IPS-20b (cell line): ENCODE measurements at regions not wholly inside any gene's neighbourhood (a gene's known extent, or its start where the extent isn't known, plus 50 kb on each side); places are given as distances from the start of the nearest gene placed in this dataset.

Experiments
- H3K27ac ChIP-seq: one replicate; pipeline ENCODE4 v1.5.1; 2013; ENCODE audit warnings: low read length
- H3K27me3 ChIP-seq: 2 replicates; pipeline ENCODE4 v1.6.1; 2013; ENCODE audit warnings: mild to moderate bottlenecking, low read length, inconsistent platforms; ENCODE audit not compliant: insufficient read depth
- H3K36me3 ChIP-seq: 2 replicates; pipeline ENCODE4 v1.6.1; 2013; ENCODE audit warnings: low read depth, mild to moderate bottlenecking, inconsistent platforms, low read length, moderate library complexity; ENCODE audit not compliant: insufficient read depth
- H3K4me1 ChIP-seq: 2 replicates; pipeline ENCODE4 v1.6.1; 2013; ENCODE audit warnings: mild to moderate bottlenecking, control low read depth, inconsistent platforms, low read length, moderate library complexity; ENCODE audit not compliant: insufficient read depth
- H3K4me3 ChIP-seq: 2 replicates; pipeline ENCODE4 v1.5.1; 2013; ENCODE audit warnings: mild to moderate bottlenecking, low read length, inconsistent platforms
- H3K9ac ChIP-seq: 2 replicates; pipeline ENCODE4 v1.6.1; 2013; ENCODE audit warnings: low read depth, mild to moderate bottlenecking, inconsistent platforms, low read length, moderate library complexity
- H3K9me3 ChIP-seq: 2 replicates; pipeline ENCODE4 v1.6.1; 2013; ENCODE audit warnings: mild to moderate bottlenecking, low read depth, low read length, inconsistent platforms; ENCODE audit not compliant: insufficient read depth

- Histone ChIP-seq H3K4me1 (no peaks in the 10 kb centered on the region), H3K27ac (no peak overlapping the region), H3K27me3 (no peaks in the 10 kb centered on the region), H3K9ac (no peak overlapping the region), H3K4me3 (no peak overlapping the region), H3K9me3 (no peaks in the 10 kb centered on the region; the same call in 1 of the 2 replicates), H3K36me3 (no peaks in the 10 kb centered on the region)
Measured at GRCh38 chr3:110647586-110647985, 424.0 kb upstream of the NECTIN3 start.

GRCh38 chr3:110650741-110651140, 420.9 kb upstream of the NECTIN3 start:
- Histone ChIP-seq H3K27ac (no peak overlapping the region), H3K4me3 (no peak overlapping the region), H3K9ac (no peak overlapping the region), H3K27me3 (no peaks in the 10 kb centered on the region), H3K9me3 (no peaks in the 10 kb centered on the region), H3K4me1 (no peaks in the 10 kb centered on the region), H3K36me3 (no peaks in the 10 kb centered on the region)

GRCh38 chr3:110654843-110655502, 416.6 kb upstream of the NECTIN3 start:
- H3K4me1 ChIP-seq: peaks cover 3% of the 10 kb centered on the region; the same call in 1 of the 2 replicates
- no peak overlapping the region for H3K4me3 ChIP-seq
- no peaks in the 10 kb centered on the region for H3K36me3 ChIP-seq
- H3K27ac ChIP-seq: no peak overlapping the region
- H3K27me3 ChIP-seq: no peaks in the 10 kb centered on the region
- H3K9ac ChIP-seq: no peak overlapping the region
- H3K9me3 ChIP-seq: no peaks in the 10 kb centered on the region

- Histone ChIP-seq H3K27ac (no peak overlapping the region), H3K9me3 (no peaks in the 10 kb centered on the region)
Measured at GRCh38 chr3:110656394-110657025, 415.1 kb upstream of the NECTIN3 start.

GRCh38 chr3:110664148-110664547, 407.5 kb upstream of the NECTIN3 start:
- Histone ChIP-seq H3K36me3 (no peaks in the 10 kb centered on the region), H3K27me3 (no peaks in the 10 kb centered on the region), H3K4me3 (no peak overlapping the region), H3K9ac (no peak overlapping the region), H3K9me3 (peaks cover 8% of the 10 kb centered on the region), H3K27ac (no peak overlapping the region), H3K4me1 (no peaks in the 10 kb centered on the region)

More at GRCh38 chr3:110656394-110657025, 415.1 kb upstream of the NECTIN3 start:
- Histone ChIP-seq H3K4me3 (no peak overlapping the region), H3K4me1 (peaks cover 3% of the 10 kb centered on the region; the same call in 1 of the 2 replicates), H3K9ac (no peak overlapping the region), H3K36me3 (no peaks in the 10 kb centered on the region), H3K27me3 (no peaks in the 10 kb centered on the region)

- H3K9me3 ChIP-seq: peaks cover 31% of the 10 kb centered on the region
Measured at GRCh38 chr3:110666495-110666894, 405.1 kb upstream of the NECTIN3 start.

GRCh38 chr3:110667216-110667615, 404.4 kb upstream of the NECTIN3 start:
- Histone ChIP-seq H3K27me3 (no peaks in the 10 kb centered on the region), H3K4me3 (no peak overlapping the region), H3K36me3 (no peaks in the 10 kb centered on the region), H3K9ac (no peak overlapping the region), H3K27ac (no peak overlapping the region), H3K9me3 (peaks cover 33% of the 10 kb centered on the region), H3K4me1 (no peaks in the 10 kb centered on the region)

More at GRCh38 chr3:110666495-110666894, 405.1 kb upstream of the NECTIN3 start:
- Histone ChIP-seq H3K27ac (no peak overlapping the region), H3K4me1 (no peaks in the 10 kb centered on the region), H3K9ac (no peak overlapping the region), H3K27me3 (no peaks in the 10 kb centered on the region), H3K36me3 (no peaks in the 10 kb centered on the region), H3K4me3 (no peak overlapping the region)

- Histone ChIP-seq H3K9ac (no peak overlapping the region), H3K36me3 (no peaks in the 10 kb centered on the region), H3K9me3 (peaks cover 29% of the 10 kb centered on the region), H3K27ac (no peak overlapping the region), H3K4me3 (no peak overlapping the region), H3K4me1 (no peaks in the 10 kb centered on the region), H3K27me3 (no peaks in the 10 kb centered on the region)
Measured at GRCh38 chr3:110670407-110670806, 401.2 kb upstream of the NECTIN3 start.

- Histone ChIP-seq H3K9me3 (no peaks in the 10 kb centered on the region), H3K9ac (no peak overlapping the region), H3K27ac (no peak overlapping the region), H3K4me3 (no peak overlapping the region), H3K36me3 (no peaks in the 10 kb centered on the region), H3K4me1 (no peaks in the 10 kb centered on the region), H3K27me3 (no peaks in the 10 kb centered on the region)
Measured at GRCh38 chr3:110677506-110677905, 394.1 kb upstream of the NECTIN3 start.

GRCh38 chr3:110679285-110679684, 392.3 kb upstream of the NECTIN3 start:
- Histone ChIP-seq H3K9ac (no peak overlapping the region), H3K27ac (no peak overlapping the region), H3K36me3 (no peaks in the 10 kb centered on the region)

GRCh38 chr3:110680450-110680849, 391.2 kb upstream of the NECTIN3 start:
- Histone ChIP-seq H3K27me3 (no peaks in the 10 kb centered on the region), H3K27ac (no peak overlapping the region), H3K36me3 (no peaks in the 10 kb centered on the region)

More at GRCh38 chr3:110679285-110679684, 392.3 kb upstream of the NECTIN3 start:
- H3K9me3 ChIP-seq: no peaks in the 10 kb centered on the region
- no peaks in the 10 kb centered on the region for H3K27me3 ChIP-seq
- peaks cover 8% of the 10 kb centered on the region for H3K4me1 ChIP-seq
- no peak overlapping the region for H3K4me3 ChIP-seq

GRCh38 chr3:110684466-110684865, 387.1 kb upstream of the NECTIN3 start:
- Histone ChIP-seq H3K4me3 (no peak overlapping the region), H3K9ac (peak overlapping the region; percentile 49; the same call in 1 of the 2 replicates), H3K36me3 (no peaks in the 10 kb centered on the region), H3K27ac (peak overlapping the region; percentile 69), H3K9me3 (no peaks in the 10 kb centered on the region), H3K27me3 (no peaks in the 10 kb centered on the region), H3K4me1 (peaks cover 34% of the 10 kb centered on the region)

More at GRCh38 chr3:110680450-110680849, 391.2 kb upstream of the NECTIN3 start:
- H3K4me3 ChIP-seq: no peak overlapping the region
- H3K9ac ChIP-seq: no peak overlapping the region
- peaks cover 18% of the 10 kb centered on the region for H3K4me1 ChIP-seq
- no peaks in the 10 kb centered on the region for H3K9me3 ChIP-seq
